Neural cell (in vitro differentiated cells): ENCODE measurements at regions not wholly inside any gene's neighbourhood (a gene's known extent, or its start where the extent isn't known, plus 50 kb on each side); places are given as distances from the start of the nearest gene placed in this dataset.

Experiments used
- H2AFZ ChIP-seq: fragments of 200-600, 300-800 bp; sonication (generic), shearing (Covaris generic); 2 replicates; pipeline ENCODE4 v1.6.0; 2014; ENCODE audit warnings: low read depth, mild to moderate bottlenecking, antibody characterized with exemption, low read length, moderate library complexity
- H3F3A ChIP-seq: fragments of 200-600 bp; shearing (Covaris generic); 2 replicates; pipeline ENCODE4 v1.6.1; 2016; ENCODE audit warnings: mild to moderate bottlenecking, moderate library complexity, mixed read lengths, antibody characterized with exemption, low read length; ENCODE audit not compliant: insufficient read depth, poor library complexity, severe bottlenecking
- H3K27ac ChIP-seq: fragments of 200-600, 300-800 bp; sonication (generic), shearing (Covaris generic); 2 replicates; pipeline ENCODE4 v1.5.1; 2014; ENCODE audit warnings: mild to moderate bottlenecking, low read length, moderate library complexity
- H3K27me3 ChIP-seq: fragments of 300-800, 200-600 bp; sonication (generic), shearing (Covaris generic); 2 replicates; pipeline ENCODE4 v1.6.0; 2014; ENCODE audit warnings: mild to moderate bottlenecking, low read depth, low read length, moderate library complexity; ENCODE audit not compliant: insufficient read depth
- H3K36me3 ChIP-seq: fragments of 300-800, 200-600 bp; sonication (generic), shearing (Covaris generic); 2 replicates; pipeline ENCODE4 v1.5.1; 2014; ENCODE audit warnings: mild to moderate bottlenecking, antibody characterized with exemption, low read length, moderate library complexity; ENCODE audit not compliant: insufficient read depth
- H3K4me2 ChIP-seq: fragments of 300-800, 200-600 bp; sonication (generic), shearing (Covaris generic); 2 replicates; pipeline ENCODE4 v1.6.0; 2014; ENCODE audit warnings: mild to moderate bottlenecking, low read length
- H3K4me3 ChIP-seq: fragments of 300-800, 200-600 bp; sonication (generic), shearing (Covaris generic); 2 replicates; pipeline ENCODE4 v1.5.1; 2014; ENCODE audit warnings: mild to moderate bottlenecking, low read length, moderate library complexity
- H3K79me2 ChIP-seq: fragments of 200-600 bp; shearing (Covaris generic); replicated peaks from 2 replicates; pipeline ENCODE4 v1.6.0; 2014; ENCODE audit warnings: mild to moderate bottlenecking, low read length, moderate library complexity; ENCODE audit not compliant: insufficient read depth
- H3K9ac ChIP-seq: fragments of 300-800, 200-600 bp; sonication (generic), shearing (Covaris generic); 2 replicates; pipeline ENCODE4 v1.6.1; 2016; ENCODE audit warnings: mild to moderate bottlenecking, low read length, mixed read lengths
- H3K9me2 ChIP-seq: fragments of 200-600 bp; shearing (Covaris generic); 2 replicates; pipeline ENCODE4 v1.6.1; 2016; ENCODE audit warnings: mild to moderate bottlenecking, low read length, mixed read lengths; ENCODE audit not compliant: insufficient read depth
- H3K9me3 ChIP-seq: fragments of 200-600, 300-800 bp; sonication (generic), shearing (Covaris generic); 2 replicates; pipeline ENCODE4 v1.6.1; 2016; ENCODE audit warnings: mild to moderate bottlenecking, mixed run types, low read length, moderate library complexity, mixed read lengths
- H4K20me1 ChIP-seq: fragments of 200-600 bp; shearing (Covaris generic); 2 replicates; pipeline ENCODE4 v1.6.1; 2016; ENCODE audit warnings: mild to moderate bottlenecking, mixed run types; ENCODE audit not compliant: insufficient read depth
- CTCF ChIP-seq: fragments of 450-650 bp; IDR thresholded peaks from 2 replicates; pipeline ENCODE4 v1.5.1; 2014; ENCODE audit warnings: antibody characterized with exemption, mild to moderate bottlenecking, moderate library complexity; ENCODE audit not compliant: poor library complexity, severe bottlenecking
- EP300 ChIP-seq: fragments of 450-650 bp; conservative IDR thresholded peaks from 2 replicates; pipeline ENCODE4 v1.6.1; 2014; ENCODE audit warnings: antibody characterized with exemption, mild to moderate bottlenecking, moderate library complexity; ENCODE audit not compliant: poor library complexity, severe bottlenecking
- EZH2 ChIP-seq: fragments of 200-600, 300-800 bp; shearing (Covaris generic), sonication (generic); IDR thresholded peaks from 2 replicates; pipeline ENCODE4 v1.6.1; 2014; ENCODE audit warnings: antibody characterized with exemption, low read length, borderline replicate concordance, mild to moderate bottlenecking; ENCODE audit not compliant: insufficient read depth, poor library complexity, severe bottlenecking
- MXI1 ChIP-seq: fragments of 450-650 bp; conservative IDR thresholded peaks from 2 replicates; pipeline ENCODE4 v1.6.1; 2014; ENCODE audit warnings: antibody characterized with exemption, mild to moderate bottlenecking; ENCODE audit not compliant: poor library complexity, severe bottlenecking
- POLR2AphosphoS5 ChIP-seq: IDR thresholded peaks from 2 replicates; pipeline ENCODE4 v1.6.1; 2012
- RAD21 ChIP-seq: fragments of 450-650 bp; conservative IDR thresholded peaks from 2 replicates; pipeline ENCODE4 v1.6.1; 2014; ENCODE audit warnings: antibody characterized with exemption, mild to moderate bottlenecking, moderate library complexity
- REST ChIP-seq: IDR thresholded peaks from 2 replicates; pipeline ENCODE4 v1.6.1; 2012; ENCODE audit warnings: borderline replicate concordance
- SMC3 ChIP-seq: fragments of 450-650 bp; conservative IDR thresholded peaks from 2 replicates; pipeline ENCODE4 v1.6.1; 2014; ENCODE audit warnings: antibody characterized with exemption, mild to moderate bottlenecking, moderate library complexity; ENCODE audit not compliant: poor library complexity
- TAF1 ChIP-seq: IDR thresholded peaks from 2 replicates; pipeline ENCODE4 v1.6.1; 2012; ENCODE audit warnings: low read depth

- Histone ChIP-seq H3K36me3 (no peaks in the 10 kb centered on the region), H3K9me2 (no peaks in the 10 kb centered on the region), H3K9ac (no peak overlapping the region), H3K27me3 (no peaks in the 10 kb centered on the region), H3K79me2 (no peaks in the 10 kb centered on the region), H3K27ac (no peak overlapping the region), H3K4me2 (no peak overlapping the region), H4K20me1 (no peaks in the 10 kb centered on the region), H3K4me3 (no peak overlapping the region), H3F3A (no peaks in the 10 kb centered on the region), H2AFZ (no peak overlapping the region), H3K9me3 (no peaks in the 10 kb centered on the region)
- TF ChIP-seq CTCF (no peak), TAF1 (no peak), POLR2AphosphoS5 (no peak), EZH2 (no peak), EP300 (no peak), RAD21 (no peak), REST (no peak), SMC3 (no peak), MXI1 (no peak)
These were observed 235.7 kb downstream of the EMX2 start for GRCh38 chr10:117778241-117778640.

- Histone ChIP-seq H3K9ac (no peak overlapping the region), H3K36me3 (no peaks in the 10 kb centered on the region), H3K4me3 (no peak overlapping the region), H3K4me2 (no peak overlapping the region), H3K9me3 (no peaks in the 10 kb centered on the region), H3K79me2 (no peaks in the 10 kb centered on the region), H2AFZ (no peak overlapping the region), H3K27ac (no peak overlapping the region), H3K9me2 (no peaks in the 10 kb centered on the region), H3K27me3 (no peaks in the 10 kb centered on the region), H4K20me1 (no peaks in the 10 kb centered on the region), H3F3A (no peaks in the 10 kb centered on the region)
- TF ChIP-seq POLR2AphosphoS5: no peak
- TF ChIP-seq MXI1: no peak
- TF ChIP-seq RAD21: no peak
- no peak for TF ChIP-seq EZH2
- TF ChIP-seq REST: no peak
- TF ChIP-seq CTCF: no peak
- no peak for TF ChIP-seq EP300
- no peak for TF ChIP-seq TAF1
- TF ChIP-seq SMC3: no peak
These were observed 237.9 kb downstream of the EMX2 start for GRCh38 chr10:117780411-117780810.
